ENCODE measurements at regions not wholly inside any gene's neighbourhood (a gene's known extent, or its start where the extent isn't known, plus 50 kb on each side); places are given as distances from the start of the nearest gene placed in this dataset.

- Histone ChIP-seq H3K4me1 (ENCODE audit: low read length) (no peaks in the 10 kb centered on the region), H3K27ac (ENCODE audit: low read length) (no peak overlapping the region), H3K79me2 (ENCODE audit: low read length) (no peaks in the 10 kb centered on the region), H3K9ac (ENCODE audit: low read length) (no peak overlapping the region), H3K9me3 (ENCODE audit: low read length) (no peaks in the 10 kb centered on the region), H4K20me1 (ENCODE audit: insufficient read depth, low read depth, low read length) (no peaks in the 10 kb centered on the region), H3K27me3 (ENCODE audit: low read length) (no peaks in the 10 kb centered on the region), H2AFZ (ENCODE audit: low read length) (no peak overlapping the region), H3K36me3 (ENCODE audit: insufficient read depth, low read length) (no peaks in the 10 kb centered on the region), H3K4me3 (ENCODE audit: low read length) (no peak overlapping the region), H3K9me2 (replicated peaks; ENCODE audit: insufficient read depth, low read length) (no peaks in the 10 kb centered on the region), H3K4me2 (ENCODE audit: low read depth, low read length, poor library complexity, severe bottlenecking) (no peak overlapping the region)
- no peak for DNase-seq
Observed at GRCh38 chr19:33904681-33905080, 108.0 kb downstream of the KCTD15 start.

GRCh38 chr19:33905473-33905936 lies 108.8 kb downstream of the KCTD15 start:
- H3K27me3 ChIP-seq (ENCODE audit: low read length): no peaks in the 10 kb centered on the region
- H2AFZ ChIP-seq (ENCODE audit: low read length): no peak overlapping the region

GRCh38 chr19:33905937-33906577 lies 109.4 kb downstream of the KCTD15 start:
- Histone ChIP-seq H3K36me3 (ENCODE audit: insufficient read depth, low read length) (no peaks in the 10 kb centered on the region), H3K9ac (ENCODE audit: low read length) (no peak overlapping the region), H4K20me1 (ENCODE audit: insufficient read depth, low read depth, low read length) (no peaks in the 10 kb centered on the region), H3K4me2 (ENCODE audit: low read depth, low read length, poor library complexity, severe bottlenecking) (no peak overlapping the region), H3K4me1 (ENCODE audit: low read length) (no peaks in the 10 kb centered on the region), H3K4me3 (ENCODE audit: low read length) (no peak overlapping the region), H3K27me3 (ENCODE audit: low read length) (no peaks in the 10 kb centered on the region), H3K9me3 (ENCODE audit: low read length) (no peaks in the 10 kb centered on the region), H3K9me2 (replicated peaks; ENCODE audit: insufficient read depth, low read length) (no peaks in the 10 kb centered on the region), H3K27ac (ENCODE audit: low read length) (no peak overlapping the region), H3K79me2 (ENCODE audit: low read length) (no peaks in the 10 kb centered on the region), H2AFZ (ENCODE audit: low read length) (no peak overlapping the region)
- no peak for DNase-seq

More at GRCh38 chr19:33905473-33905936, 108.8 kb downstream of the KCTD15 start:
- no peaks in the 10 kb centered on the region for H3K36me3 ChIP-seq (ENCODE audit: insufficient read depth, low read length)
- H4K20me1 ChIP-seq (ENCODE audit: insufficient read depth, low read depth, low read length): no peaks in the 10 kb centered on the region
- no peaks in the 10 kb centered on the region for H3K9me2 ChIP-seq (replicated peaks; ENCODE audit: insufficient read depth, low read length)
- no peak overlapping the region for H3K4me3 ChIP-seq (ENCODE audit: low read length)
- no peak for DNase-seq
- no peak overlapping the region for H3K9ac ChIP-seq (ENCODE audit: low read length)
- no peak overlapping the region for H3K4me2 ChIP-seq (ENCODE audit: low read depth, low read length, poor library complexity, severe bottlenecking)
- no peaks in the 10 kb centered on the region for H3K4me1 ChIP-seq (ENCODE audit: low read length)
- no peak overlapping the region for H3K27ac ChIP-seq (ENCODE audit: low read length)
- no peaks in the 10 kb centered on the region for H3K79me2 ChIP-seq (ENCODE audit: low read length)
- H3K9me3 ChIP-seq (ENCODE audit: low read length): no peaks in the 10 kb centered on the region

GRCh38 chr19:33906578-33907335 lies 110.1 kb downstream of the KCTD15 start:
- H3K79me2 ChIP-seq (ENCODE audit: low read length): no peaks in the 10 kb centered on the region
- no peak overlapping the region for H3K9ac ChIP-seq (ENCODE audit: low read length)
- H2AFZ ChIP-seq (ENCODE audit: low read length): no peak overlapping the region
- no peaks in the 10 kb centered on the region for H3K9me2 ChIP-seq (replicated peaks; ENCODE audit: insufficient read depth, low read length)
- no peak overlapping the region for H3K4me3 ChIP-seq (ENCODE audit: low read length)
- H3K9me3 ChIP-seq (ENCODE audit: low read length): no peaks in the 10 kb centered on the region
- DNase-seq: no peak
- no peaks in the 10 kb centered on the region for H3K4me1 ChIP-seq (ENCODE audit: low read length)
- no peak overlapping the region for H3K27ac ChIP-seq (ENCODE audit: low read length)
- H3K36me3 ChIP-seq (ENCODE audit: insufficient read depth, low read length): no peaks in the 10 kb centered on the region
- no peaks in the 10 kb centered on the region for H3K27me3 ChIP-seq (ENCODE audit: low read length)
- H3K4me2 ChIP-seq (ENCODE audit: low read depth, low read length, poor library complexity, severe bottlenecking): no peak overlapping the region
- H4K20me1 ChIP-seq (ENCODE audit: insufficient read depth, low read depth, low read length): no peaks in the 10 kb centered on the region

GRCh38 chr19:33910922-33911321 lies 114.3 kb downstream of the KCTD15 start:
- H3K9me2 ChIP-seq (replicated peaks; ENCODE audit: insufficient read depth, low read length): no peaks in the 10 kb centered on the region
- DNase-seq: no peak
- no peak overlapping the region for H3K4me3 ChIP-seq (ENCODE audit: low read length)
- no peaks in the 10 kb centered on the region for H3K9me3 ChIP-seq (ENCODE audit: low read length)
- H4K20me1 ChIP-seq (ENCODE audit: insufficient read depth, low read depth, low read length): no peaks in the 10 kb centered on the region
- H3K27ac ChIP-seq (ENCODE audit: low read length): no peak overlapping the region
- no peaks in the 10 kb centered on the region for H3K36me3 ChIP-seq (ENCODE audit: insufficient read depth, low read length)
- no peaks in the 10 kb centered on the region for H3K27me3 ChIP-seq (ENCODE audit: low read length)
- no peak overlapping the region for H3K4me2 ChIP-seq (ENCODE audit: low read depth, low read length, poor library complexity, severe bottlenecking)
- no peaks in the 10 kb centered on the region for H3K79me2 ChIP-seq (ENCODE audit: low read length)
- no peaks in the 10 kb centered on the region for H3K4me1 ChIP-seq (ENCODE audit: low read length)
- no peak overlapping the region for H2AFZ ChIP-seq (ENCODE audit: low read length)
- no peak overlapping the region for H3K9ac ChIP-seq (ENCODE audit: low read length)

- Histone ChIP-seq H3K4me2 (ENCODE audit: low read depth, low read length, poor library complexity, severe bottlenecking) (no peak overlapping the region), H3K9me3 (ENCODE audit: low read length) (no peaks in the 10 kb centered on the region), H3K36me3 (ENCODE audit: insufficient read depth, low read length) (no peaks in the 10 kb centered on the region), H3K79me2 (ENCODE audit: low read length) (no peaks in the 10 kb centered on the region), H3K4me1 (ENCODE audit: low read length) (no peaks in the 10 kb centered on the region), H3K9me2 (replicated peaks; ENCODE audit: insufficient read depth, low read length) (no peaks in the 10 kb centered on the region), H3K27me3 (ENCODE audit: low read length) (no peaks in the 10 kb centered on the region), H4K20me1 (ENCODE audit: insufficient read depth, low read depth, low read length) (no peaks in the 10 kb centered on the region), H3K9ac (ENCODE audit: low read length) (no peak overlapping the region), H3K4me3 (ENCODE audit: low read length) (no peak overlapping the region), H3K27ac (ENCODE audit: low read length) (no peak overlapping the region), H2AFZ (ENCODE audit: low read length) (no peak overlapping the region)
- no peak for DNase-seq
Observed at GRCh38 chr19:33914599-33914998, 117.9 kb downstream of the KCTD15 start.

- Histone ChIP-seq H3K9me3 (ENCODE audit: low read length) (no peaks in the 10 kb centered on the region), H3K79me2 (ENCODE audit: low read length) (no peaks in the 10 kb centered on the region), H3K4me1 (ENCODE audit: low read length) (no peaks in the 10 kb centered on the region), H3K9ac (ENCODE audit: low read length) (no peak overlapping the region), H3K27me3 (ENCODE audit: low read length) (no peaks in the 10 kb centered on the region), H3K4me3 (ENCODE audit: low read length) (no peak overlapping the region), H3K4me2 (ENCODE audit: low read depth, low read length, poor library complexity, severe bottlenecking) (no peak overlapping the region), H4K20me1 (ENCODE audit: insufficient read depth, low read depth, low read length) (no peaks in the 10 kb centered on the region), H2AFZ (ENCODE audit: low read length) (no peak overlapping the region), H3K36me3 (ENCODE audit: insufficient read depth, low read length) (no peaks in the 10 kb centered on the region), H3K9me2 (replicated peaks; ENCODE audit: insufficient read depth, low read length) (no peaks in the 10 kb centered on the region), H3K27ac (ENCODE audit: low read length) (no peak overlapping the region)
- no peak for DNase-seq
Observed at GRCh38 chr19:33916792-33917191, 120.1 kb downstream of the KCTD15 start.

GRCh38 chr19:33919291-33919690 lies 122.6 kb downstream of the KCTD15 start:
- no peak for DNase-seq
- Histone ChIP-seq H2AFZ (ENCODE audit: low read length) (no peak overlapping the region), H3K4me3 (ENCODE audit: low read length) (no peak overlapping the region), H3K9me2 (replicated peaks; ENCODE audit: insufficient read depth, low read length) (no peaks in the 10 kb centered on the region), H4K20me1 (ENCODE audit: insufficient read depth, low read depth, low read length) (no peaks in the 10 kb centered on the region), H3K27ac (ENCODE audit: low read length) (no peak overlapping the region), H3K36me3 (ENCODE audit: insufficient read depth, low read length) (no peaks in the 10 kb centered on the region), H3K4me1 (ENCODE audit: low read length) (no peaks in the 10 kb centered on the region), H3K9me3 (ENCODE audit: low read length) (no peaks in the 10 kb centered on the region), H3K27me3 (ENCODE audit: low read length) (no peaks in the 10 kb centered on the region), H3K9ac (ENCODE audit: low read length) (no peak overlapping the region), H3K4me2 (ENCODE audit: low read depth, low read length, poor library complexity, severe bottlenecking) (no peak overlapping the region), H3K79me2 (ENCODE audit: low read length) (no peaks in the 10 kb centered on the region)

Data from Karpas-422 (cell line).